DND-41 (cell line): ENCODE measurements at regions not wholly inside any gene's neighbourhood (a gene's known extent, or its start where the extent isn't known, plus 50 kb on each side); places are given as distances from the start of the nearest gene placed in this dataset.
A peak's percentile ranks its signal among the peaks of the same experiment; 100 is the strongest.

ENCODE experiments used
- ATAC-seq: fragments of 200-7000 bp; cut with Tn5 transposase; 3 replicates; pipeline ENCODE4 v1.9.1; 2021; ENCODE audit warnings: low read depth; ENCODE audit not compliant: insufficient read depth
- DNase-seq: peaks from one replicate; pipeline ENCODE4 v3.0.0-alpha.2; 2020
- H2AFZ ChIP-seq: 2 replicates; pipeline ENCODE4 v1.6.0; 2012; ENCODE audit warnings: low read depth, low read length
- H3K27ac ChIP-seq: 2 replicates; pipeline ENCODE4 v1.5.1; 2012; ENCODE audit warnings: low read length, inconsistent platforms
- H3K27me3 ChIP-seq: fragments of 200-600 bp; sonication (generic); 2 replicates; pipeline ENCODE4 v1.6.0; 2012; ENCODE audit warnings: low read length, mild to moderate bottlenecking, inconsistent platforms; ENCODE audit not compliant: insufficient read depth, poor library complexity
- H3K36me3 ChIP-seq: 2 replicates; pipeline ENCODE4 v1.5.1; 2012; ENCODE audit warnings: low read length, inconsistent platforms; ENCODE audit not compliant: insufficient read depth
- H3K4me1 ChIP-seq: 2 replicates; pipeline ENCODE4 v1.5.1; 2012; ENCODE audit warnings: mild to moderate bottlenecking, low read length; ENCODE audit not compliant: insufficient read depth
- H3K4me2 ChIP-seq: 2 replicates; pipeline ENCODE4 v1.6.0; 2012; ENCODE audit warnings: mild to moderate bottlenecking, moderate library complexity, low read length, inconsistent platforms; ENCODE audit not compliant: insufficient read depth
- H3K4me3 ChIP-seq, 2 experiments: fragments of 200-600 bp in 1 of 2; shearing (Covaris generic) in 1 of 2; 2 replicates each; pipeline ENCODE4 v1.5.1; 2012 to 2016; ENCODE audit warnings: inconsistent platforms in 2 of 2, low read length in 2 of 2, mild to moderate bottlenecking in 2 of 2, low read depth in 1 of 2, moderate library complexity in 1 of 2
- H3K79me2 ChIP-seq: 2 replicates; pipeline ENCODE4 v1.6.0; 2012; ENCODE audit warnings: low read length, inconsistent platforms; ENCODE audit not compliant: insufficient read depth
- H3K9ac ChIP-seq: 2 replicates; pipeline ENCODE4 v1.6.0; 2012; ENCODE audit warnings: low read depth, mild to moderate bottlenecking, inconsistent platforms, low read length, moderate library complexity
- H3K9me3 ChIP-seq: 2 replicates; pipeline ENCODE4 v1.5.1; 2012; ENCODE audit warnings: low read length, moderate library complexity, mild to moderate bottlenecking, inconsistent platforms; ENCODE audit not compliant: insufficient read depth, severe bottlenecking
- H4K20me1 ChIP-seq: 2 replicates; pipeline ENCODE4 v1.6.0; 2012; ENCODE audit warnings: low read length; ENCODE audit not compliant: insufficient read depth
- EZH2 ChIP-seq: IDR thresholded peaks from 3 replicates; pipeline ENCODE4 v1.6.1; 2012; ENCODE audit warnings: borderline replicate concordance, low read depth, mild to moderate bottlenecking, moderate library complexity, low read length, inconsistent platforms; ENCODE audit not compliant: severe bottlenecking
- TF ChIP-seq, protein P1 (sequence below): IDR thresholded peaks from 2 replicates; pipeline ENCODE4 v1.5.1; 2012; ENCODE audit warnings: borderline replicate concordance, low read length, moderate library complexity, mild to moderate bottlenecking; ENCODE audit not compliant: poor library complexity, severe bottlenecking; ENCODE audit errors: extremely low read depth

GRCh38 chr5:165187815-165188214 is 1682.4 kb downstream of the MAT2B start:
- TF ChIP-seq, protein P1, sequence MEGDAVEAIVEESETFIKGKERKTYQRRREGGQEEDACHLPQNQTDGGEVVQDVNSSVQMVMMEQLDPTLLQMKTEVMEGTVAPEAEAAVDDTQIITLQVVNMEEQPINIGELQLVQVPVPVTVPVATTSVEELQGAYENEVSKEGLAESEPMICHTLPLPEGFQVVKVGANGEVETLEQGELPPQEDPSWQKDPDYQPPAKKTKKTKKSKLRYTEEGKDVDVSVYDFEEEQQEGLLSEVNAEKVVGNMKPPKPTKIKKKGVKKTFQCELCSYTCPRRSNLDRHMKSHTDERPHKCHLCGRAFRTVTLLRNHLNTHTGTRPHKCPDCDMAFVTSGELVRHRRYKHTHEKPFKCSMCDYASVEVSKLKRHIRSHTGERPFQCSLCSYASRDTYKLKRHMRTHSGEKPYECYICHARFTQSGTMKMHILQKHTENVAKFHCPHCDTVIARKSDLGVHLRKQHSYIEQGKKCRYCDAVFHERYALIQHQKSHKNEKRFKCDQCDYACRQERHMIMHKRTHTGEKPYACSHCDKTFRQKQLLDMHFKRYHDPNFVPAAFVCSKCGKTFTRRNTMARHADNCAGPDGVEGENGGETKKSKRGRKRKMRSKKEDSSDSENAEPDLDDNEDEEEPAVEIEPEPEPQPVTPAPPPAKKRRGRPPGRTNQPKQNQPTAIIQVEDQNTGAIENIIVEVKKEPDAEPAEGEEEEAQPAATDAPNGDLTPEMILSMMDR, result no peak
- no peak for TF ChIP-seq EZH2
- Histone ChIP-seq H3K4me3 (no peak overlapping the region), H4K20me1 (no peaks in the 10 kb centered on the region), H3K79me2 (no peaks in the 10 kb centered on the region), H3K9me3 (no peaks in the 10 kb centered on the region), H3K27me3 (no peaks in the 10 kb centered on the region), H2AFZ (no peak overlapping the region), H3K27ac (no peak overlapping the region), H3K4me1 (peaks cover 4% of the 10 kb centered on the region; the same call in 1 of the 2 replicates), H3K4me2 (no peak overlapping the region), H3K9ac (no peak overlapping the region), H3K36me3 (no peaks in the 10 kb centered on the region)
- ATAC-seq, result no peak
- no peak for DNase-seq

DNA sequence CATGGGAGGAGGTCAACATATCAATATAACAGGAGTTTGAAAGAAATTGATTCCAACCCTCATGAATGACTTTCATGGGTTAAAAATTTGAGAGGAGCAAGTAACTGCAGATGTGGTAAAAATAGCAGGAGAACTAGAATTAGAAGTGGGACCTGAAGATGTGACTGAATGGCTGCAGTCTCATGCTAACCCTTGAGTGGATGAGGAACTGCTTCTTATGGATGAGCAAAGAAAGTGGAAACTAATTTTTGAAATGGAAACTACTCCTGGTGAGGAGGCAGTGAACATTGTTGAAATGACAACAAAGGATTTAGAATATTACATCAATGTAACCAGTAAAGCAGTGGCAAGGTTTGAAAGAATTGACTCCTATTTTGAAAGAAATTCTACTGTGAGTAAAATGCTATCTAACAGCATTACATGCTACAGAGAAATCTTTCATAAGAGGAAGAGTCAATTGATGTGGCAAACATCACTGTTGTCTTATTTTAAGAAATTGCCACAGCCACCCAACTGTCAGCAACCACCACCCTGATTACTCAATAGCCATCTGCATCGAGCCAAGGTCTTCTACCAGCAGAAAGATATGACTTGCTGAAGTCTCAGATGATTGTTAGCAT is 1683.2 kb downstream of the MAT2B start:
- Histone ChIP-seq H3K9ac (no peak overlapping the region; the same call in 1 of the 2 replicates), H3K9me3 (no peaks in the 10 kb centered on the region), H2AFZ (no peak overlapping the region), H3K4me2 (no peak overlapping the region), H3K4me1 (peaks cover 4% of the 10 kb centered on the region; the same call in 1 of the 2 replicates), H3K27ac (peak overlapping the region; percentile 9; the same call in 1 of the 2 replicates), H3K79me2 (no peaks in the 10 kb centered on the region), H4K20me1 (no peaks in the 10 kb centered on the region), H3K4me3 (no peak overlapping the region), H3K36me3 (no peaks in the 10 kb centered on the region), H3K27me3 (no peaks in the 10 kb centered on the region)
- DNase-seq (no peak), ATAC-seq (no peak)
- no peak for TF ChIP-seq EZH2
- TF ChIP-seq, protein P1, result no peak

DNA sequence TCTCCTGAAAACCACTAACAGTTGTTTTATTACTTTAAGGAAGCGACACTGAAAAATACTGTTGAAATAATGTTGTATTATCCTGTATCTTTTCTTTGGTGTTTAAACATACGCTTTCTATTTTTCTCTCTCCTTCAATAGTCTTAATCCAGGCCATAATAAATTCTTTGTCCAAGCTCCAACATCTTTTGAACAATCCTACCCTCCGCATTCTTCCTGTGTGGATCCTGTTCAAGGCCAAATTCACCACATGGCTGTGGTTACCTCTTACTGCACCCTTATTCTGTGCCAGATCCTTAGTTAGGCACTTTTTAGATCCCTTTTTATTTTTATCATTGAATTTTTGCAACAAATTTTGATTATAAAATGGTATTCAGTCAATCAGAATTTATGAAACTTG is 1691.5 kb downstream of the MAT2B start:
- ATAC-seq (no peak), DNase-seq (no peak)
- no peaks in the 10 kb centered on the region for H3K4me1 ChIP-seq
- no peak overlapping the region for H3K9ac ChIP-seq
- no peaks in the 10 kb centered on the region for H3K9me3 ChIP-seq
- H4K20me1 ChIP-seq, result no peaks in the 10 kb centered on the region
- no peak overlapping the region for H3K27ac ChIP-seq
- no peak overlapping the region for H2AFZ ChIP-seq
- TF ChIP-seq EZH2, result no peak
- TF ChIP-seq, protein P1, result no peak
- no peak overlapping the region for H3K4me2 ChIP-seq
- no peaks in the 10 kb centered on the region for H3K79me2 ChIP-seq
- H3K27me3 ChIP-seq, result no peaks in the 10 kb centered on the region
- no peaks in the 10 kb centered on the region for H3K36me3 ChIP-seq
- H3K4me3 ChIP-seq, result no peak overlapping the region
